GM12878 (cell line): ENCODE measurements at regions not wholly inside any gene's neighbourhood (a gene's known extent, or its start where the extent isn't known, plus 50 kb on each side); places are given as distances from the start of the nearest gene placed in this dataset.

Source experiments
- ATAC-seq: fragments of 200-7000 bp; cut with Tn5 transposase; 3 replicates; pipeline ENCODE4 v1.9.1; 2020; ENCODE audit warnings: mild to moderate bottlenecking, moderate library complexity
- BruUV-seq: library from RNA; stranded (reverse); fragments of 400-500 nt; replicated peaks from 2 replicates; lab custom pipeline; 2021; lab: Mats Ljungman, UMichigan
- CTCF ChIA-PET: fragments of 300-600 bp; sonication (Branson Sonifier 250); formaldehyde crosslinking; extraction: SDS; loops from one replicate; lab custom pipeline; 2021; ENCODE audit warnings: inconsistent platforms; lab: Yijun Ruan, JAX
- POLR2A ChIA-PET: fragments of 350-600 bp; formaldehyde crosslinking; extraction: SDS; loops from one replicate; lab custom pipeline; 2021; ENCODE audit warnings: inconsistent platforms; lab: Charles Lee
- RAD21 ChIA-PET: fragments of 300-600 bp; sonication (Branson Sonifier 250); formaldehyde crosslinking; loops from one replicate; lab custom pipeline; 2023; ENCODE audit warnings: antibody characterized with exemption; ENCODE audit not compliant: unreplicated experiment; lab: Charles Lee
- SMC1A ChIA-PET: fragments of 300-600 bp; sonication (Branson Sonifier 250); formaldehyde crosslinking; loops from one replicate; lab custom pipeline; 2023; ENCODE audit not compliant: unreplicated experiment, uncharacterized antibody; lab: Charles Lee
- DNase-seq: peaks from one replicate; pipeline ENCODE4 v3.0.0-alpha.2; 2011; ENCODE audit warnings: low read depth, low spot score
- FAIRE-seq: peaks from 3 replicates; lab custom pipeline; 2011; peaks lifted over from hg19 to GRCh38; lab: Jason Lieb, UNC
- H2AFZ ChIP-seq: 2 replicates; pipeline ENCODE4 v1.6.0; 2011; ENCODE audit warnings: low read depth, low read length, control low read depth; ENCODE audit not compliant: control insufficient read depth
- H3K27ac ChIP-seq: 2 replicates; pipeline ENCODE4 v1.5.1; 2011; ENCODE audit warnings: control low read depth; ENCODE audit not compliant: control insufficient read depth, insufficient read depth
- H3K27me3 ChIP-seq, 2 experiments: replicated peaks in 1 of 2; 2 replicates each; pipeline versions ENCODE4 v1.6.0 to v1.6.1; 2011; ENCODE audit warnings: low read length in 1 of 2; ENCODE audit not compliant: control insufficient read depth in 2 of 2, insufficient read depth in 2 of 2
- H3K36me3 ChIP-seq, 2 experiments: 2 replicates each; pipeline ENCODE4 v1.5.1; 2011; ENCODE audit warnings: low read length in 1 of 2; ENCODE audit not compliant: control insufficient read depth in 2 of 2, insufficient read depth in 2 of 2
- H3K4me1 ChIP-seq: 2 replicates; pipeline ENCODE4 v1.6.1; 2011; ENCODE audit warnings: mild to moderate bottlenecking, low read length, moderate library complexity, mixed read lengths; ENCODE audit not compliant: control insufficient read depth, insufficient read depth
- H3K4me2 ChIP-seq: 2 replicates; pipeline ENCODE4 v1.6.0; 2011; ENCODE audit warnings: control low read depth; ENCODE audit not compliant: control insufficient read depth, insufficient read depth
- H3K4me3 ChIP-seq: fragments of 200-600 bp; sonication (generic); 2 replicates; pipeline ENCODE4 v1.5.1; 2016
- H3K79me2 ChIP-seq: 2 replicates; pipeline ENCODE4 v1.6.0; 2011; ENCODE audit warnings: low read length; ENCODE audit not compliant: control insufficient read depth, insufficient read depth
- H3K9ac ChIP-seq: 2 replicates; pipeline ENCODE4 v1.8.0; 2011; ENCODE audit warnings: low read length, control low read depth, mixed read lengths; ENCODE audit not compliant: control insufficient read depth, insufficient read depth
- H3K9me3 ChIP-seq: replicated peaks from 3 replicates; pipeline ENCODE4 v1.5.1; 2011; ENCODE audit warnings: mild to moderate bottlenecking, low read length; ENCODE audit not compliant: control insufficient read depth, insufficient read depth
- H4K20me1 ChIP-seq: 2 replicates; pipeline ENCODE4 v1.6.0; 2011; ENCODE audit not compliant: control insufficient read depth, insufficient read depth
- CBX5 ChIP-seq: sonication (generic); IDR thresholded peaks from 2 replicates; pipeline ENCODE4 v1.6.1; 2016; ENCODE audit warnings: low read depth, moderate library complexity, mild to moderate bottlenecking, inconsistent platforms
- EGR1 ChIP-seq, 2 experiments: IDR thresholded peaks; 1 replicate in 1 of 2; 2 replicates in 1 of 2; pipeline ENCODE4 v1.6.1; 2011 to 2012; ENCODE audit warnings: low read depth in 2 of 2, low read length in 2 of 2, borderline replicate concordance in 1 of 2, mild to moderate bottlenecking in 1 of 2, moderate library complexity in 1 of 2
- GATAD2B ChIP-seq: fragments of 450-650 bp; conservative IDR thresholded peaks from 2 replicates; pipeline ENCODE4 v1.6.1; 2017; ENCODE audit warnings: low read depth, mild to moderate bottlenecking, moderate library complexity
- IRF3 ChIP-seq: fragments of 450-650 bp; IDR thresholded peaks from 2 replicates; pipeline ENCODE4 v1.6.1; 2014; ENCODE audit warnings: mild to moderate bottlenecking
- KLF5 ChIP-seq: fragments of 450-650 bp; IDR thresholded peaks from 2 replicates; pipeline ENCODE4 v1.6.1; 2014; ENCODE audit warnings: mild to moderate bottlenecking; ENCODE audit not compliant: partially characterized antibody
- MXI1 ChIP-seq: fragments of 150-350 bp; IDR thresholded peaks from 2 replicates; pipeline ENCODE4 v1.6.1; 2011; ENCODE audit warnings: low read depth, mild to moderate bottlenecking, inconsistent platforms, low read length, improper control_type of control experiment
- SIX5 ChIP-seq: IDR thresholded peaks from 2 replicates; pipeline ENCODE4 v1.6.1; 2011; ENCODE audit warnings: mild to moderate bottlenecking, low read depth, low read length, moderate library complexity; ENCODE audit not compliant: severe bottlenecking
- ZNF217 ChIP-seq: fragments of 450-650 bp; IDR thresholded peaks from 2 replicates; pipeline ENCODE4 v1.6.1; 2017; ENCODE audit warnings: antibody characterized with exemption, mild to moderate bottlenecking
- WGBS: methylation state at CpG from one replicate; pipeline ENCODE4 v1.1.6; 2016; ENCODE audit warnings: low lambda C conversion rate; ENCODE audit not compliant: insufficient replicate concordance, insufficient coverage; ENCODE audit errors: missing lambda C conversion rate; 5-methylcytosine and 5-hydroxymethylcytosine counted together
- in situ Hi-C: fragments of 300-500 bp; cut with MboI; formaldehyde crosslinking; loops from 9 replicates; pipeline ENCODE4 v1.14.3; 2018; ENCODE audit warnings: mixed read lengths
- intact Hi-C: fragments of 100-400 bp; cut with micrococcal nuclease; formaldehyde crosslinking; loops from one replicate; pipeline ENCODE4 v1.14.2; 2022; ENCODE audit not compliant: unreplicated experiment
- TF ChIP-seq, protein P1 (sequence below): IDR thresholded peaks from 2 replicates; pipeline ENCODE4 v1.6.1; 2011; ENCODE audit warnings: borderline replicate concordance, low read depth, mild to moderate bottlenecking, moderate library complexity, low read length; ENCODE audit not compliant: insufficient read depth, poor library complexity, severe bottlenecking
- TF ChIP-seq, protein P2 (sequence below): IDR thresholded peaks from 2 replicates; pipeline ENCODE4 v1.6.1; 2012; ENCODE audit warnings: low read depth, low read length, improper control_type of control experiment
- TF ChIP-seq, protein P3 (sequence below): IDR thresholded peaks from 2 replicates; pipeline ENCODE4 v1.6.1; 2012; ENCODE audit warnings: low read depth, low read length, improper control_type of control experiment
- TF ChIP-seq, protein P4 (sequence below): IDR thresholded peaks from 2 replicates; pipeline ENCODE4 v1.6.1; 2012; ENCODE audit warnings: mild to moderate bottlenecking, low read depth, low read length

GRCh38 chr15:87492321-87492720, 764.2 kb downstream of the NTRK3 start:
- H3K4me3 ChIP-seq: no peak overlapping the region
- no TSS peak for BruUV-seq
- RAD21 ChIA-PET: no interaction called here
- CTCF ChIA-PET: interaction anchor here (0.6 kb wide), 1 partner anchor 219 kb away, joined by 3 read pairs; no protein-coding TSS in a partner anchor
- no peak overlapping the region for H2AFZ ChIP-seq
- FAIRE-seq (no peak), ATAC-seq (no peak), DNase-seq (no peak)
- H3K9ac ChIP-seq: no peak overlapping the region
- H3K79me2 ChIP-seq: no peaks in the 10 kb centered on the region
- in situ Hi-C loops: no loop called here
- no peaks in the 10 kb centered on the region for H3K9me3 ChIP-seq
- H4K20me1 ChIP-seq: no peaks in the 10 kb centered on the region
- no peak overlapping the region for H3K4me2 ChIP-seq
- no peak overlapping the region for H3K27ac ChIP-seq
- intact Hi-C loops: no loop called here
- H3K36me3 ChIP-seq: no peaks in the 10 kb centered on the region
- SMC1A ChIA-PET: no interaction called here
- TF ChIP-seq EGR1 (IDR thresholded peaks at IDR 0.05; ENCODE audit: borderline replicate concordance in 1 of 2, low read depth in 2 of 2, low read length in 2 of 2): no peak
- TF ChIP-seq, protein P1, sequence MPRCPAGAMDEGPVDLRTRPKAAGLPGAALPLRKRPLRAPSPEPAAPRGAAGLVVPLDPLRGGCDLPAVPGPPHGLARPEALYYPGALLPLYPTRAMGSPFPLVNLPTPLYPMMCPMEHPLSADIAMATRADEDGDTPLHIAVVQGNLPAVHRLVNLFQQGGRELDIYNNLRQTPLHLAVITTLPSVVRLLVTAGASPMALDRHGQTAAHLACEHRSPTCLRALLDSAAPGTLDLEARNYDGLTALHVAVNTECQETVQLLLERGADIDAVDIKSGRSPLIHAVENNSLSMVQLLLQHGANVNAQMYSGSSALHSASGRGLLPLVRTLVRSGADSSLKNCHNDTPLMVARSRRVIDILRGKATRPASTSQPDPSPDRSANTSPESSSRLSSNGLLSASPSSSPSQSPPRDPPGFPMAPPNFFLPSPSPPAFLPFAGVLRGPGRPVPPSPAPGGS: no peak
- no peak for TF ChIP-seq ZNF217
- TF ChIP-seq GATAD2B: no peak
- TF ChIP-seq IRF3: no peak
- TF ChIP-seq MXI1: no peak
- TF ChIP-seq, protein P2, sequence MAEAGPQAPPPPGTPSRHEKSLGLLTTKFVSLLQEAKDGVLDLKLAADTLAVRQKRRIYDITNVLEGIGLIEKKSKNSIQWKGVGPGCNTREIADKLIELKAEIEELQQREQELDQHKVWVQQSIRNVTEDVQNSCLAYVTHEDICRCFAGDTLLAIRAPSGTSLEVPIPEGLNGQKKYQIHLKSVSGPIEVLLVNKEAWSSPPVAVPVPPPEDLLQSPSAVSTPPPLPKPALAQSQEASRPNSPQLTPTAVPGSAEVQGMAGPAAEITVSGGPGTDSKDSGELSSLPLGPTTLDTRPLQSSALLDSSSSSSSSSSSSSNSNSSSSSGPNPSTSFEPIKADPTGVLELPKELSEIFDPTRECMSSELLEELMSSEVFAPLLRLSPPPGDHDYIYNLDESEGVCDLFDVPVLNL: no peak
- no peak for TF ChIP-seq SIX5
- no peak for TF ChIP-seq CBX5
- TF ChIP-seq, protein P3, sequence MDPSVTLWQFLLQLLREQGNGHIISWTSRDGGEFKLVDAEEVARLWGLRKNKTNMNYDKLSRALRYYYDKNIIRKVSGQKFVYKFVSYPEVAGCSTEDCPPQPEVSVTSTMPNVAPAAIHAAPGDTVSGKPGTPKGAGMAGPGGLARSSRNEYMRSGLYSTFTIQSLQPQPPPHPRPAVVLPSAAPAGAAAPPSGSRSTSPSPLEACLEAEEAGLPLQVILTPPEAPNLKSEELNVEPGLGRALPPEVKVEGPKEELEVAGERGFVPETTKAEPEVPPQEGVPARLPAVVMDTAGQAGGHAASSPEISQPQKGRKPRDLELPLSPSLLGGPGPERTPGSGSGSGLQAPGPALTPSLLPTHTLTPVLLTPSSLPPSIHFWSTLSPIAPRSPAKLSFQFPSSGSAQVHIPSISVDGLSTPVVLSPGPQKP: no peak
- no peak for TF ChIP-seq KLF5
- TF ChIP-seq, protein P4, sequence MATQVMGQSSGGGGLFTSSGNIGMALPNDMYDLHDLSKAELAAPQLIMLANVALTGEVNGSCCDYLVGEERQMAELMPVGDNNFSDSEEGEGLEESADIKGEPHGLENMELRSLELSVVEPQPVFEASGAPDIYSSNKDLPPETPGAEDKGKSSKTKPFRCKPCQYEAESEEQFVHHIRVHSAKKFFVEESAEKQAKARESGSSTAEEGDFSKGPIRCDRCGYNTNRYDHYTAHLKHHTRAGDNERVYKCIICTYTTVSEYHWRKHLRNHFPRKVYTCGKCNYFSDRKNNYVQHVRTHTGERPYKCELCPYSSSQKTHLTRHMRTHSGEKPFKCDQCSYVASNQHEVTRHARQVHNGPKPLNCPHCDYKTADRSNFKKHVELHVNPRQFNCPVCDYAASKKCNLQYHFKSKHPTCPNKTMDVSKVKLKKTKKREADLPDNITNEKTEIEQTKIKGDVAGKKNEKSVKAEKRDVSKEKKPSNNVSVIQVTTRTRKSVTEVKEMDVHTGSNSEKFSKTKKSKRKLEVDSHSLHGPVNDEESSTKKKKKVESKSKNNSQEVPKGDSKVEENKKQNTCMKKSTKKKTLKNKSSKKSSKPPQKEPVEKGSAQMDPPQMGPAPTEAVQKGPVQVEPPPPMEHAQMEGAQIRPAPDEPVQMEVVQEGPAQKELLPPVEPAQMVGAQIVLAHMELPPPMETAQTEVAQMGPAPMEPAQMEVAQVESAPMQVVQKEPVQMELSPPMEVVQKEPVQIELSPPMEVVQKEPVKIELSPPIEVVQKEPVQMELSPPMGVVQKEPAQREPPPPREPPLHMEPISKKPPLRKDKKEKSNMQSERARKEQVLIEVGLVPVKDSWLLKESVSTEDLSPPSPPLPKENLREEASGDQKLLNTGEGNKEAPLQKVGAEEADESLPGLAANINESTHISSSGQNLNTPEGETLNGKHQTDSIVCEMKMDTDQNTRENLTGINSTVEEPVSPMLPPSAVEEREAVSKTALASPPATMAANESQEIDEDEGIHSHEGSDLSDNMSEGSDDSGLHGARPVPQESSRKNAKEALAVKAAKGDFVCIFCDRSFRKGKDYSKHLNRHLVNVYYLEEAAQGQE: no peak
- H3K4me1 ChIP-seq: no peaks in the 10 kb centered on the region
- WGBS: 43% methylated on average over 1 of the region's 1 CpG
- POLR2A ChIA-PET: no interaction called here
- H3K27me3 ChIP-seq: no peaks in the 10 kb centered on the region
